Activated T-cell treated with anti-CD3 and anti-CD28 coated beads, Interleukin-2, amount 50 U/mL, for 48 hours (primary cell): ENCODE measurements at regions not wholly inside any gene's neighbourhood (a gene's known extent, or its start where the extent isn't known, plus 50 kb on each side); places are given as distances from the start of the nearest gene placed in this dataset.

ENCODE experiments used
- DNase-seq, 2 experiments: peaks; one replicate each; pipeline ENCODE4 v3.0.0-alpha.2; 2020

GRCh38 chr5:33337637-33337992, 103.2 kb upstream of the TARS1 start:
- no peak for DNase-seq

GRCh38 chr5:33338336-33339110, 102.2 kb upstream of the TARS1 start:
- no peak for DNase-seq

- DNase-seq: no peak
Observed at GRCh38 chr5:33339413-33339812, 101.4 kb upstream of the TARS1 start.

GRCh38 chr5:33340195-33340594, 100.6 kb upstream of the TARS1 start:
- DNase-seq: no peak

- DNase-seq: no peak
Observed at GRCh38 chr5:33341351-33341750, 99.4 kb upstream of the TARS1 start.

- no peak for DNase-seq
Observed at GRCh38 chr5:33343676-33344327, 97.0 kb upstream of the TARS1 start.

GRCh38 chr5:33346534-33346933, 94.2 kb upstream of the TARS1 start:
- no peak for DNase-seq

- no peak for DNase-seq
Observed at GRCh38 chr5:33361781-33362180, 79.0 kb upstream of the TARS1 start.

GRCh38 chr5:33362915-33363314, 77.8 kb upstream of the TARS1 start:
- DNase-seq: no peak

- no peak for DNase-seq
Observed at GRCh38 chr5:33363537-33363936, 77.2 kb upstream of the TARS1 start.

GRCh38 chr5:33364406-33364805, 76.4 kb upstream of the TARS1 start:
- no peak for DNase-seq

- DNase-seq: no peak
Observed at GRCh38 chr5:33367416-33367815, 73.3 kb upstream of the TARS1 start.

GRCh38 chr5:33369485-33370465, 71.0 kb upstream of the TARS1 start:
- no peak for DNase-seq

- DNase-seq: no peak
Observed at GRCh38 chr5:33370466-33370859, 70.3 kb upstream of the TARS1 start.

GRCh38 chr5:33371660-33372059, 69.1 kb upstream of the TARS1 start:
- no peak for DNase-seq

- DNase-seq: no peak
Observed at GRCh38 chr5:33372721-33373472, 67.9 kb upstream of the TARS1 start.

GRCh38 chr5:33375900-33376299, 64.9 kb upstream of the TARS1 start:
- no peak for DNase-seq

GRCh38 chr5:33379757-33380156, 61.0 kb upstream of the TARS1 start:
- no peak for DNase-seq

- DNase-seq: no peak
Observed at GRCh38 chr5:33381243-33381642, 59.5 kb upstream of the TARS1 start.
